Stimulated activated CD4-positive, alpha-beta T cell treated with anti-CD3 and anti-CD28 coated beads, Interleukin-2, amount 100 ng/mL, for 24 hours (primary cell): ENCODE measurements at regions not wholly inside any gene's neighbourhood (a gene's known extent, or its start where the extent isn't known, plus 50 kb on each side); places are given as distances from the start of the nearest gene placed in this dataset.
"Not testable (repeated sequence)": the region's sequence is repeated elsewhere in the genome, so short reads cannot be mapped to it uniquely, and the experiment has no call there.

Experiments
- DNase-seq, 2 donors: peaks; one replicate each; pipeline ENCODE4 v3.0.0-alpha.2; 2020

DNA sequence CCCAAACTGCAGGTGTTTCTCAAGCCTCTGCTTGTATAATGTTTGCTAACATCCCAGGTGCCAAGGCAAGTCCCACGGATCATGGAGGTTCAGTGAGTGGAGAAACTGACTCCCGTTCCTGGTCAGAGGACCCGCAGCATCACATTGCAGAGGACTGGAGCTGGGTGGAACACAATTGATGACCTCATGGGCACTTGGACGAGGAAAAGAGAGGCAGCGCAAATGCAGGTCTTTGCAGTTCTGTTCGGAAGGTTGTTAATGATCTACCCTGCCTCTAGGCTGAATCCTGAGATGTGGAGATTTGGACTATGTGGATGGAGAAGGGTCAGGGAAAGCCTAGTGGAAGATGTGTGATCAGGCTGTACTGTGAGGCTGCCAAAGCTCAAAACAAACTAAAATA is 192.9 kb downstream of the DUSP10 start:
- no peak for DNase-seq

DNA sequence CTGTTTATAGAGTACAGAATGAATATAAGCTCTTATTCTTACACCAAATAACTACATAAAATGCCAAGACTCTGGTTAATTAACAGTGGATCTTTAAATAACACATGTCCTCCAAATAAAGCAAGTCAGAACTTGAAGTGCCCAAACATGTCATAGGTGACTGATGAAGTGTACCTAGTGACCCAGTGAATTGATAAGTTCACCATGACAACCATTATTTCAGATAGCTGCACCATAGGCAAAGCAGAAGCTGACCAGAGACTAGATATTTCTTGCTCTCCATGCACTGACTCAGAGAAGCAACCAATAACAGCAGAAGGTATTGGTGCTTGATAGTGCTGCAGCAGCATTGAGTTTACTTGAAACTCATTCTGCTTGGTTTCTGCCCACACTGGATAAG is 192.1 kb downstream of the DUSP10 start:
- no peak for DNase-seq

DNA sequence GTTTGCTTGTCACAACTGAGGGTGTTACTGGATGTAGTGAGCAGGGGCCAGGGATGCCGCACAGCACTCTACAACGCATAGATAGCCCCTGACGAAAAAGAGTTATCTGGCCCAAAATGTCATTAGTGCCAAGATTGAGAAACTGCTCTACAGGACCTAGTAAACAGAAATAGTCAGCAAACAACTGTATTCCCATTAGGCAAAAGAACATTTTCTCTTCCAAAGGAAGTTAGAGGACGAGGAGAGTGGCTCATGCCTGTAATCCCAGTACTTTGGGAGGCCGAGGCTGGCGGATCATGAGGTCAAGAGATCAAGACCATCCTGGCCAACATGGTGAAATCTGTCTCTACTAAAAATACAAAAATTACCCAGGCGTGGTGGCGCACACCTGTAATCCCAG is 189.1 kb downstream of the DUSP10 start:
- DNase-seq: not testable (repeated sequence)

DNA sequence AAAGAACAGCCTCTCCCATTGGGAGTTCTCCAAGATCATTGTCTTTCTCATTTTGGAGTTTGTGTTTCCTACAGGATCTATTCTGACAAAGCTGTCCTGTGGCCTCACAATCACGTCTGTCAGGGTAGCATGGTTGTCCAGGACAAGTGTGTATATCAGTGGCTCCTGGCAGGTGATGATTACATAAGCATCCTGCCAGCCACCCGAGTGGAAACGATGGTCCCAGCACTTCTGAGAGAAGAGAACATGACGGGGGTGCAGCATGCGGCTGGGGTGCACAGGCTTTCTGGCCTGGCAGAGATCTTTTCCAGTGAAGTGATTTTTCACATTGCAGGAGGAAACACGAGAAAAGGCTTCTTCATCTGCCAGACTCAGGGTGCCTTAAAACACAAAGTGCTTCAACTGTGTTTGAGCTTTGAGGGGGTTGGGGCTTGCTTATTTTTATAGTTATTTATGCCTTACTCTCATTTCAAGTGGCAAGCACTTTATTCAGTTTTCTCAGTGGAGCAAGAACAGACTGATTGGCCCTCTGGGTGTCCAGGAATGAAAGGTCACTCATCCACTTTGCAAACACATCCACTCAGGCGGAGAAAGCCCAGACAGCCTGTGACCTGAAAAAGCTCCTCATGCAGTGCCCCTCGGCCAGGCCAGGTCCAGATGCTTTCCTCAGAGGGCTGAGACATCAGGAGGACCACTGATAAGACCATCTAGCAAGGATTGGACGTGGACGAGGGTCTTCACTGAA is 186.0 kb downstream of the DUSP10 start:
- DNase-seq: no peak

DNA sequence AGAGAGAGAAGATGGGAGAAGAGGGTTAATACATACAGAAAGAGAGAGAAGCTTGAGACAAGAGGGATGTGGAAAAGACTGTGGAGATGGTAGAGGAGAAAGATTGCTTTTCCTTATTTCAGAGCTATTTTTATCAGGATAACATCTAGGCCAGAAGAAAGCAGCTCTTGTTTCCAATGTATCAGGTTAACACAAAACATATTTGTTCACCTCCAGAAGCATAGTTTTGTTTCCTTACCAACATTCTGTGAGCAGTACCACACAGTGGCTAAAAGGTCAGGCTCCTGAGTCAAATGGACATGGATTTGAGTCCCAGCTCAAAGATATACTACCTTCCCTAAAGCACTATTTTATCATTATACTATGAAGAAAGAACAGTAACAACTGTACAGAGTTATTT is 185.5 kb downstream of the DUSP10 start:
- no peak for DNase-seq

DNA sequence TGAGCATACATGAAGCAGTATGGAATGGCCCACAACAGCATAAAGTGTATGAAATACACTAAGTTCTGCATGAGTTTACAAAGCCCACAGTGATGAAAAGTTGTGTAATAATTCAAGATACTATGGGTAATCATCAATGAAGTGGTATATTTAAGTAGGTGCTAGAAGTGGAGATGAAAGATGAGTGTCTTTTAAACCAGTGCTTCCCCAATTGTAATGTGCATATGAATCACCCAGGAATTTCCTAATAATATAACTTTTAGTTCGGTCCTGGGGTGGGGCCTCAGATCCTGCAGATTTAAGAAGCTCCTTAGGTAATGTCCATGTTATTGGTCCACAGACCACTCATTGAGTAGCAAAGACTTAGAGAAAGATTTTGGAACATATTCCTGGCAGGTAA is 184.9 kb downstream of the DUSP10 start:
- no peak for DNase-seq

DNA sequence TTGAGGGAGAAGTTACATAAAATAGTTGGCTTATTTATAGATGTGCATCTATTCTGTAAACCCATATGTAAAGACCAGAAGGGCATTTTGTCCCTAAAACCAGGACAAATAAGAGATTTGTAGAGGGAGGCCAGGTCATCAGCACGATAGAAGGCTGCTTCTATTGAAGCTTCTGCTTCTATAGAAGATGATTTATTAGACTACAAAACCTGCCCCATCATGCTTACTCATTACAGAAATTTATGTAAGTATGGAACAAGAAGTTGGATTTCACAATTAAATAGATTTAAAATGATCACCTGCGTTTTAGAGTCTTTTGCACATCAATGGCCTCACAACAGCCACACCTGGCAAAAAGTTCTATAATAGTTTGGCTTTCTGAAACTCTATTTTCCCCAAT is 183.5 kb downstream of the DUSP10 start:
- DNase-seq: no peak

DNA sequence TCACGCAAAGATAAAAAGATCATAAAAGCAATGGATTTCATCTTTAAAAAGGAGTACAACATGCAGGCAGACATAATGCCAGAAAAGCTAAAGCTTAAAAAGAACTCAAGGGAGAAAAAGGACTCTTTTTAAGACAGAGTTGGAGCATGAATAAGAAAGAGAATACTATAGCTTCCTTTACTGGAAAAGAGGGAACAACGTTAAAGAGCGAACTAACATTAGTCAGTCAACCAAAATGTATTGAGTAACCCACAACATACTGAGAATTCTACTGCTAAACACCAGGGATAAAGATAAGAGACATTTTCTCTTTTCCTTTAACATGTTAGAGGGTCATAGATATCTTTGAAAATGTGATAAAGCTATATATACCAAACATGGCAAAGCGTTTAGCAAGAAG is 182.0 kb downstream of the DUSP10 start:
- no peak for DNase-seq

DNA sequence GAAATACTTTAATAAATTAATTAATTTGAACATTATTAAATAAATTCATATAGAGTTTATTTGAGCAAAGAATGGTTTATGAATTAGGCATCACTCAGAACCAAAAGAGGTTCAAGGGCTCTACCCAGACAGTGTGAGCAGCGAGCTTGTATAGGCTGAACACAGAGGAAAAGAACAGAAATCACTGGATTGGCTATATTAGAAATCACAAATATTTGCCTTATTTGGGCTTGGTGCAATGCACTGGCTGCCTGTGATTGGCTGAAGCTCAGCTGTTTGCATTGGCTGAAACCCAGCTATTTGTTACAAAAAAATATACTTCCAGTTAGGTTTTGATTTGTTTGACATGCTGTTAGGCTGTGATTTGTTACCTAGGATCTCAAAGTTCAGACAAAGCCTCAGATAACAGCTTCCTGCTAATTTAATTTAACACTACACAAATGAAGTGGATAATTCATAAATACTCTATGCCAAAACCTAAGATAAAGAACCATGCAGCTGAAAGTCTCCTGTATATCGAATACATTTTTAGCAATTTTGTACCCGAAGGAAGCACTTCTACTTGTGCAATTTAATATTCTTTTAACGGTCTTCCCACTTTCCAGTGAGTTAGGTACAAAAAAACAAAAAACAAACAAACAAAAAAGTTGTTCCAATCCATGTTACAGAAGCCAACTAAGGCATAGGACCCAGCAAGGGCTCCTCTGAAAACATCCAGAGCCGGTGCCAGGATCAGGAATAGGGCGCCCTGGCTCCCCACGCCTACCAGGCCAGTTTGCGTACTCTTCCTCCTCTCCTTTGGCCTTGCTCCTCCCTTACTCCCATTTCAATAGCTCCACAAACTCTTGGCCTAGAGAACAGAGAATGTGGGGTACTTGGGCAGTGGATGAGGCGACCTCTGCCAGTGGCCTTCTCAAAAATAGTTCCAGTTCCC is 179.1 kb downstream of the DUSP10 start:
- no peak for DNase-seq

DNA sequence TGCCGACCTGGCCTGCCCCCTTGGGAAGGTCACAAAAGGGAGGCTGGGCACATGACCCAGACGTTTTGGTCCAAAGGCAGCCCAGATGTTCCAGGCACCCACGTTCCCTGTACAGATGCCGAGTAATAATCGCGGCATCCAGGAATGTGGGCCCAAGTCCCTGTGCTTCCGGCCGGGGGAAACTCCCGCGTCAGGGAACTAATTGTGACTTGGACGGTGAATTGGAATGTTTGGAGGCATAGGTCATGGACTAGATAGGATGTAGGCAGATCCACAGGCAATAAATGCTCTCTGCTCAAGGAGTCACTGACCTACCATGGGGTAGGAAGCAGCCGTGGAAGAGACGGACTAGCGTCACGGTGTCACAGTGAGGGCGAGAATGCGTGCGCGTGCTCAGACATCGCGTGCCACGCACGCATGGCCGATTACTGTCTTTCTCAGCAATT is 178.4 kb downstream of the DUSP10 start:
- DNase-seq: no peak

DNA sequence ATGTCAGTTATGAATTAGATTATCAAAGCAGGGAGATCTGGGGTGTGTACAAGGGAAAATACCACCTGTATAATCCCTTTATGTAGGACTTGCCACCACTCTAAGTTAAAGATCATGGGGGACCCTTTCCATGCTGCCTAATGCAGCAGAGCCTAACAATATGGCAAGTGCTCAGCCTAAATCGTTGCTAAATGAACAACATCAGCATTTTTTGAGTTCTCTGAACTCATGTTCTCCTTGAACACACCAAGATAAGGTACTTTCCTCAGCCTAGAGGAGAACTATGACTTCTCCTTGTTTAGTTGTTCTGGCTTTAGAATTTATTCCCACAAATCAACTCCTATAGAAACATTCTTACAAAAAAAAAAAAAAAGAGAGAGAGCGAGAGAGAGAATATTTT is 177.0 kb downstream of the DUSP10 start:
- no peak for DNase-seq

DNA sequence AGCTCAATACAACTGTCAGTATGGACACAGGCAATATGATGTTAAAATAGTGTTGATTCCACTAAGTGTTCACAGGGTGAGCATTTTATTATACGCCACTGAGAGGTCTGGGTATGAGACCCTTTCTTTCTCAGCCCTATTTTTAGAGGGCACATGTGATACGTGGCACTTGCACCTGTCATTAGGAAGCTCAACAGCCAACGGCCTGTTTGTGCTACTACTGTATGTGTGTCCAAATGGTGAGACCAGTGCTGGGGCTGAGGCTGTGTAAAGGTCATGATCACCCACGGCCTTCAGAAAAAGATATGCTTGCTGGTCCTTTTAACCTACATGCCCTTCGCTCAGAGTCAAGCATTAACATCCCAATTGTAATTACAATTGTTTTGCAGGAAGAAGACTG is 176.2 kb downstream of the DUSP10 start:
- DNase-seq: no peak

DNA sequence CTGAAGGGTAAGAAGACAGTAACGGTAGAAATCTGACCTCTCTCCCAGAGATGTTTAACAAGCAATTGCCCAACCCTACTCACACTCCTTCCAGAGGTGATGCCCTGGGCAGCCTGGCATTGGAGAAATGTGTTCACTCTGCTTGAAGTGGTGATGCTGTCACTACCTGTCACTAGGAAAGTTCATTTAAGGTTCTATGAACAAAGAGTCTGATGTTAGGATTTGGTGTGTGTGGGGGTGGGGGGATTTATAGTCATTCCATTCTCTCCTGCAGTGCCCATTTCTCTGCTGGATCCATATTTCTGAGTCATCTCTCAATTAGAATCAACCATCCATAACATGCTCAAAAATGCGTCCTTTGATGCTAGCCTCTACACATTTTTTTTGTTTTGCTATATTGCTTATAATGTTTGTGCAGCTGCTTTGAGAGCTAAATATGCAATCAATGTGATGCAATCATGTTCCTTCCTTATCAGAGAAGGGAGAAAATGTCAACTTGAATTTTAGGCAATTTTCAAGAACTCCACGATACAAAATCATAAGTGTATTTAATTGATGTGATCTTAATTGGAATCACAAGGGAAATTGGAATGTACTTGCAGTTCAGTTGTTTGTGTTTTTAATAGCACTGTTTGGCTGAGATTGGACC is 173.9 kb downstream of the DUSP10 start:
- no peak for DNase-seq

DNA sequence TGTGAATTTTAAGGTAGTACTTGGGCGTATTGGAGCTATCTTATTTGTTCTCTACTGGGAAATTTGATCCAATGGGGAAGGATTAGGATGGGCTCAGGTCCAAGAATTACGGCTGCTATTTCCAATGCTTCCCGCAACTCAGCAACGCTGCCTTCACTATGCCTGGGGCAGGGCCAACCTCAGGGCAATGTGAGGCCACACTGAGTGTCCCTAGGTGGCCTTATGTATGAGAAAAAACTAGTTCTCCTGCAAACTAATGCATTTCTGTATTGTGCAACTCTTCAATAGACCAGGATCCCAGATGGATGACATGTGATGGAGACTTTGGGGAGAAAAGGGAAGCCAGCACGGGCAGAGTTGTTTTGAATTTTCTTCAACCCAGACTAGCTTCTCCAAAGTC is 168.1 kb downstream of the DUSP10 start:
- no peak for DNase-seq

DNA sequence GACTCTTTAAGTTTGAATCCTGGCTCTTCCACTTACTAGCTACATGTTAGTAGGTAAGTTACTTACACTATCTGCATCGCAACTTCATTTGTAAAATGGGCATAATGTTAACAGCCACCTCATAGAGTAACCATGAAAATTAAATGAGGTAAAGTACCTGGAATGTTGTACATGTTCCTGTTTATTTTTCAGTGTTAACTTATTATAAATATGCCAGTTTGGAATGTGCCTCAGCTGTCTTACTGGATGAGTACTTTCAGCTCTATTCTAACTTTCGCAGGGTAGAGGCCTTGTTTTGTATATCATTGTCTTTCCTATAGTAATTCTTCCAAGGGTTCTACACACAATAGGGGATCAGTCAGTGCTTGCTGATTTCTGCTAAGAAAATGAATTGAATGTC is 167.4 kb downstream of the DUSP10 start:
- DNase-seq: no peak

DNA sequence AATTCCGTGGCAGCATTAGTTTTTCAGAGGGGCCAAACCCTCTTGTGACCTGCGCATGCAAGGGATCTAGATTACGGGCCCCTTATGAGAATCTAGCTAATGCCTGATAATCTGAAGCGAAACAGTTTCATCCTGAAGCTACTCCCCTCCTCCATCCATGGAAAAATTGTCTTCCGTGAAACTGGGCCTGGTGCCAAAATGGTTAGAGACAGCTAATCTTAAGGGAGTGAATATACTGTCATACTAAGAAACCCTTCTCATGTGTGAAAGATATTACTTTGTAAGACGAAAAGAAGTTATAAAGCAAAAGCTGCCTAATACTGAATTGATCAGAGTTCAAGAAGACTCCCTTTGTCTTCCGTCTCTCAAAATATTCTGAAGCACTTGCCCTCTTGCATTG is 166.3 kb downstream of the DUSP10 start:
- DNase-seq: no peak

DNA sequence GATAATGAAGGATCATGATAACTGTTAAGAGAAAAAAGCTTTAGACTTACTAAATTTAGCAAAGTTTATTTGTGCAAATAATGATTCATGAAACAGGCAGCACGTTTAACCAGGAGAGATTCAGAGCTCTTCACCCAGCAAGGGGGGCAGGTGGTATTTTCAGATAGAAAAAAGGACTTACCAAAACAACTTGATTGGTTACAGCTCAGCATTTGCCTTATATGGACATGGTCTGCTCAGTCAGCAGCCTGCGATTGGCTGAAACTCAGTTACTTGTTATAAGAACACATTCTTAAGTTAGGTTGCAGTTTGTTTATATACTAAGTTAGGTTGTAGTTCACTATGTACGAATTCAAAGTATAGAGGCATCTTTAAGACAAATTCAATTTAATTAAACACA is 165.6 kb downstream of the DUSP10 start:
- no peak for DNase-seq

DNA sequence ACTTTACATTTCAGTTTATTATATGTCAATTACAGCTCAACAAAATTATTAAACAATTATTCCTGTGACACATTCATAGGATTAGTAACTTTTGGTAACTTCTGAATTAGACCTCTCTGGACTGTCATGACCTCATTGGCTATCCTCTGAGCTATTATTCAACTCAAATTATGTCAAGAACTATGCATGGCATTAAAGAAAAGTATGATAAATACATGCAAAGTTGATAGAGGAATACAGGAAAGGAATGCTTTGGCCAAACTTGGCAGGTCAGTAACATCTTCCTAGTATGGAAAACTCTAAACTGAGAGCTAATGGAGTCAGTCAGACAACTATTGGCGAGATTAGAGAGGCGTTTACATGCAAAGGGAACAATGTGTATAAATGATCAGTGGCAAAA is 158.4 kb downstream of the DUSP10 start:
- DNase-seq: no peak

DNA sequence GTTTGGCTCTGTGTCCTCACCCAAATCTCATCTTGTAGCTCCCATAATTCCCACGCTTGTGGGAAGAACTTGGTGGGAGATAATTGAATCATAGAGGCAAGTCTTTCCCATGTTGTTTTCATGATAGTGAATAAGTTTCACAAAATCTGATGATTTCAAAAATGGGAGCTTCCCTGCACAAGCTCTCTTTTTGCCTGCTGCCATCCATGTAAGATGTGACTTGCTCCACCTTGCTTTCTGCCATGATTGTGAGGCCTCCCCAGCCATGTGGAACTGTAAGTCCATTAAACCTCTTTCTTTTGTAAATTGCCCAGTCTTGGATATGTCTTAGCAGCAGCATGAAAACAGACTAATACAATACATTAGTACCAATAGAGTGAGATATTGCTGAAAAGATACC is 154.9 kb downstream of the DUSP10 start:
- DNase-seq: not testable (repeated sequence)

DNA sequence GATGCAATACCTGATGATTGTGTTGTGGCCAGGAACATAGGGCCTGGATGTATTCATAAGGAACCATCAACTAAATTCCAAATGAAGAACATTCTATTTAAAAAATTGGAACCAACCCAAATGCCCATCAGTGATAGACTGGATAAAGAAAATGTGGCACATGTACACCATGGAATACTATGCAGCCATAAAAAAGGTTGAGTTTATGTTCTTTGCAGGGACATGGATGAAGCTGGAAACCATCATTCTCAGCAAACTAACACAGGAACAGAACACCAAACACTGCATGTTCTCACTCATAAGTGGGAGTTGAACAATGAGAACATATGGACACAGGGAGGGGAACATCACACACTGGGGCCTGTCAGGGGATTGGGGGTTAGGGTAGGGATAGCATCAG is 150.6 kb downstream of the DUSP10 start:
- not testable (repeated sequence) for DNase-seq

DNA sequence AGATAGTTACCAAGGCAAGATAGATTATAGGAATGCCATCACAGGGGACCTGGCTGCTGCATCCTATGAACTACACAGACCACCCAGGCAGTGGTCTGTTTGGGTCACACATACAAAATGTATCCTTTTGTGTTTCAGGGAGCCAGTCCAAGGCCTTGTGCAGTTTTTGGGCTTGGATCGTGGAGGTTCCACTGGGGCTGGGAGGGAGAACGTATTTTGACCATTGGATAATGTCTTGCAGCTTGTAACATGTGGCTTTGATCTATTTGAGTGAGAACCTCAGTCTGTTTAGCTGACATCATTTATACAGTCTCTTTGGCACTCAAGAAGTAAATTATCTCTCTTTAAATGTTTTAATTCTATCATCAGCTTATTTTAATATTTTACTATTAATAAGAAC is 147.3 kb downstream of the DUSP10 start:
- no peak for DNase-seq

DNA sequence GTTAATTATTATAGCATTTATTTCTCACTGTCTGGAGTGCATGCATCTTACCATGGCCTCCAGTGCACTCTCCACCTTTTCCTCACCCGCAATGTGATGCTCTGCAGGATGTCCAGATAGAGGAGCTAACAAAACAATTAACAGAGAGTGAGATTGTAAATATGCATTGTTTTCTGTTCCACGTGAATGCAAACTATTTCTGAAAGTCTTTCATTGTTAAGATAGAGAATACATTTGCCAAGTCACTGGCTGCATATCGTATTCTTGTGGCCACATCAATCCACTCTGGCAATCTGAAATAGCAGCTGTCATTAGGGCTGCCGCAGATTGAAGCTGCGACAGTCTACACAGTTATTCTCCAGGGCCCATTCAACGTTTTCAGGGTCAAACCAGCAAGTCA is 143.8 kb downstream of the DUSP10 start:
- no peak for DNase-seq

DNA sequence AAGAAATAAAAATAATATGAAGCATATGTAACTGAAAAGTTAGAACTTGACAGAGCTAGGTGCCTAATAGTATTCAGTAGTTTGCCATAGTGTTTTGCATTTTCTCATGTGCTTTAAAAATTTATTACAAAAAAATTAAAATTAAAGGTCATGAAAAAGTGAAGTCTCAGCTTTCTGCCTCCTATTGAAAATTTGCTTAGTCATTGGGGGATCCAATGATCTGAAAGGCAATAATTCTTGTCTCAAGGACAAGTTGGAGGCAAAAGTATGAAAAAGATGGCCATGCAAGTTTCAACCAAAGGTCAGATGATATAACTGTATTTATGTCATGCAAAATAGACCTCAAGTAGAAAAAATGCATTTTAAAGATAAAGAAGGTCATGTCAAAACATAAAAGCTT is 140.7 kb downstream of the DUSP10 start:
- DNase-seq: no peak

DNA sequence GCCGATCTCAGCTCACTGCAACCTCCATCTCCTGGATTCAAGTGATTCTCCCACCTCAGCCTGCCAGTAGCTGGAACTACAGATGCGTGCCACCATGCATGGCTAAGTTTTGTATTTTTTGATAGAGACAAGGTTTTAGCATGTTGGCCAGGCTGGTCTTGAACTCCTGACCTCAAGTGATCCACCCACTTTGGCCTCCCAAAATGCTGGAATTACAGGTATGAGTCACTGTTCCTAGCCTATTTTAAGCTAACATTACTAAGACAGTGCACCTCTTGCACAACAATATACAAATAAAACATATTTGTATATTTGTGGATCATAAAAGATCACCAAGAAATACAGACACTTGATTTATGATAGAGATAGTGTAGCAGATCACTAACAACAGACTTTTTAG is 139.1 kb downstream of the DUSP10 start:
- DNase-seq: no peak
